ENCODE measurements at regions not wholly inside any gene's neighbourhood (a gene's known extent, or its start where the extent isn't known, plus 50 kb on each side); places are given as distances from the start of the nearest gene placed in this dataset.

- no peaks in the 10 kb centered on the region for H3K27me3 ChIP-seq (ENCODE audit: low read depth, low read length)
- no peak overlapping the region for H3K4me2 ChIP-seq (ENCODE audit: low read length)
- H3K36me3 ChIP-seq (replicated peaks; ENCODE audit: low read depth, low read length) = no peaks in the 10 kb centered on the region
- H3K4me3 ChIP-seq (ENCODE audit: low read length) = no peak overlapping the region
- H3K9ac ChIP-seq (ENCODE audit: low read length) = no peak overlapping the region
- no peak overlapping the region for H3K27ac ChIP-seq (ENCODE audit: low read length)
- no peaks in the 10 kb centered on the region for H3K4me1 ChIP-seq (ENCODE audit: low read length)
- H4K20me1 ChIP-seq (ENCODE audit: insufficient read depth, low read length) = no peaks in the 10 kb centered on the region
- no peaks in the 10 kb centered on the region for H3K9me3 ChIP-seq (ENCODE audit: insufficient read depth, low read length)
- H3K79me2 ChIP-seq (ENCODE audit: low read length) = no peaks in the 10 kb centered on the region
- no peak for TF ChIP-seq CTCF (IDR thresholded peaks at IDR 0.05; ENCODE audit: low read depth, low read length)
- TF ChIP-seq EZH2phosphoT487 (IDR thresholded peaks at IDR 0.05; ENCODE audit: low read depth) = no peak
- no peak overlapping the region for H2AFZ ChIP-seq (ENCODE audit: low read depth, low read length)
These were observed 58.7 kb upstream of the PHACTR1 start for GRCh38 chr6:12657884-12658283.

DNA sequence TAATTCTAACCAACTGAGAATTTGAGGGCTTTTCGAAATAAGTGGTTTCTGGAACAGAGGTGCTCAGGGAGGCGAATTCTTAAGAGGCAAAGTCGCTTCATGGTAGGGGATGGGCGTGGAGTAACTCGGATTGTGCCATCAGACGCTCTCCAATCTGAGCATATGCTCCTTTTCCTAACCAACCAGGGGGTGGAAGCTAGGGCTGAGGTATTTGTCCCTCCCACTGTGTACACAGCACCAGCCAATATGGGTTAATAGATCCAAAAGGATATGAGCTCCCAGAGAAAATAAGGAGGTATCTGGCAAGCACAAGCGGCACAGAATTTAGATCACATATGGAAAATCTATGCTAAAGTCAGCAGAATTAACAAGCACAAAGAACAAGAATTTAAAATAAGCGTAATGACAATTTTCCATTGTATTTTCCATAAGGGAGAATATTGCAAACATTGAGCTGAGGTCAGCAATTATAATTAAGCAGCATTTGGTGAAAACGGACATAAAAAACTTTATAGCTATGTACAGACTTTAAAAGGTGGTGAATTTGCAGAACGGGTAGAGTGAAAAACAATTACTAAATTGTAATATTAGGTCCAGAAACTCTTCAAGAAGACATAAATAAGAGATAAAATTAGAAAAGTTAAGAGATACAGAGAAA lies 55.0 kb upstream of the PHACTR1 start:
- Histone ChIP-seq H3K9me3 (ENCODE audit: insufficient read depth, low read length) (no peaks in the 10 kb centered on the region), H3K36me3 (replicated peaks; ENCODE audit: low read depth, low read length) (no peaks in the 10 kb centered on the region), H2AFZ (ENCODE audit: low read depth, low read length) (no peak overlapping the region), H4K20me1 (ENCODE audit: insufficient read depth, low read length) (no peaks in the 10 kb centered on the region), H3K4me1 (ENCODE audit: low read length) (no peaks in the 10 kb centered on the region), H3K79me2 (ENCODE audit: low read length) (no peaks in the 10 kb centered on the region), H3K4me3 (ENCODE audit: low read length) (no peak overlapping the region), H3K27me3 (ENCODE audit: low read depth, low read length) (no peaks in the 10 kb centered on the region), H3K27ac (ENCODE audit: low read length) (no peak overlapping the region), H3K4me2 (ENCODE audit: low read length) (no peak overlapping the region), H3K9ac (ENCODE audit: low read length) (no peak overlapping the region)
- TF ChIP-seq CTCF (IDR thresholded peaks at IDR 0.05; ENCODE audit: low read depth, low read length) = no peak
- no peak for TF ChIP-seq EZH2phosphoT487 (IDR thresholded peaks at IDR 0.05; ENCODE audit: low read depth)
